Posterior vena cava (tissue), 2 donors: ENCODE measurements at regions not wholly inside any gene's neighbourhood (a gene's known extent, or its start where the extent isn't known, plus 50 kb on each side); places are given as distances from the start of the nearest gene placed in this dataset.

Experiments used
- DNase-seq: peaks from one replicate; pipeline ENCODE4 v3.0.0-alpha.2; 2020; ENCODE audit warnings: low spot score
- intact Hi-C, 2 donors: fragments of 100-400 bp; cut with DNase I; formaldehyde crosslinking; loops; one replicate each; pipeline versions ENCODE4 v1.14.1 to v1.14.2; 2022 to 2023
- donor health status: DM: yes; HTN: yes; CAD: no.
- donor health status: DM: yes; HTN: yes; CAD: no.

- no peak for DNase-seq
- intact Hi-C loops: no loop called here
These were observed 118.2 kb downstream of the RPS12 start for GRCh38 chr6:132932588-132932987.

GRCh38 chr6:132933090-132933489 is 118.7 kb downstream of the RPS12 start:
- intact Hi-C loops: no loop called here
- DNase-seq: no peak

GRCh38 chr6:132934496-132934895 is 120.1 kb downstream of the RPS12 start:
- intact Hi-C loops: no loop called here
- DNase-seq: no peak

- DNase-seq: no peak
- intact Hi-C loops: no loop called here
These were observed 122.3 kb downstream of the RPS12 start for GRCh38 chr6:132936646-132937045.

GRCh38 chr6:132937466-132937906 is 123.1 kb downstream of the RPS12 start:
- no peak for DNase-seq
- intact Hi-C loops: no loop called here

- DNase-seq: no peak
These were observed 134.5 kb downstream of the RPS12 start for GRCh38 chr6:132948889-132949288.

GRCh38 chr6:132950566-132950965 is 136.2 kb downstream of the RPS12 start:
- intact Hi-C loops: no loop called here
- DNase-seq: no peak

More at GRCh38 chr6:132948889-132949288, 134.5 kb downstream of the RPS12 start:
- intact Hi-C loops: no loop called here

- intact Hi-C loops: no loop called here
- no peak for DNase-seq
These were observed 137.9 kb downstream of the RPS12 start for GRCh38 chr6:132952031-132952867.

- no peak for DNase-seq
- intact Hi-C loops: no loop called here
These were observed 138.6 kb downstream of the RPS12 start for GRCh38 chr6:132952986-132953385.

- intact Hi-C loops: no loop called here
- no peak for DNase-seq
These were observed 139.9 kb downstream of the RPS12 start for GRCh38 chr6:132954222-132954621.

GRCh38 chr6:132954936-132955335 is 140.6 kb downstream of the RPS12 start:
- DNase-seq: no peak
- intact Hi-C loops: no loop called here

GRCh38 chr6:132959639-132960326 is 145.4 kb downstream of the RPS12 start:
- no peak for DNase-seq
- intact Hi-C loops: no loop called here

- no peak for DNase-seq
- intact Hi-C loops: no loop called here
These were observed 146.4 kb downstream of the RPS12 start for GRCh38 chr6:132960720-132961119.

- intact Hi-C loops: no loop called here
- no peak for DNase-seq
These were observed 146.8 kb downstream of the RPS12 start for GRCh38 chr6:132961122-132961521.

- DNase-seq: no peak
- intact Hi-C loops: no loop called here
These were observed 147.2 kb downstream of the RPS12 start for GRCh38 chr6:132961610-132962009.

- DNase-seq: peak; percentile 82
- intact Hi-C loops: no loop called here
These were observed 148.8 kb downstream of the RPS12 start for GRCh38 chr6:132962936-132963868.

GRCh38 chr6:132964101-132964867 is 149.9 kb downstream of the RPS12 start:
- intact Hi-C loops: no loop called here

GRCh38 chr6:132964868-132965382 is 150.6 kb downstream of the RPS12 start:
- intact Hi-C loops: no loop called here
- DNase-seq: no peak

More at GRCh38 chr6:132964101-132964867, 149.9 kb downstream of the RPS12 start:
- DNase-seq: no peak

- intact Hi-C loops: no loop called here
- DNase-seq: no peak
These were observed 153.5 kb downstream of the RPS12 start for GRCh38 chr6:132967871-132968270.
